Progenitor cell of endocrine pancreas (in vitro differentiated cells): ENCODE measurements at regions not wholly inside any gene's neighbourhood (a gene's known extent, or its start where the extent isn't known, plus 50 kb on each side); places are given as distances from the start of the nearest gene placed in this dataset.
"Not testable (repeated sequence)": the region's sequence is repeated elsewhere in the genome, so short reads cannot be mapped to it uniquely, and the experiment has no call there.

ENCODE experiments used
- DNase-seq: peaks from one replicate; pipeline ENCODE4 v3.0.0; 2021; ENCODE audit warnings: low spot score; ENCODE audit not compliant: unreplicated experiment
- H3K27ac Mint-ChIP-seq: 2 replicates; pipeline ENCODE4 v1.8.0; 2021; ENCODE audit warnings: mild to moderate bottlenecking, moderate library complexity, mixed read lengths
- H3K27me3 Mint-ChIP-seq: 2 replicates; pipeline ENCODE4 v1.8.0; 2021; ENCODE audit warnings: mixed read lengths
- H3K36me3 Mint-ChIP-seq: 2 replicates; pipeline ENCODE4 v1.8.0; 2022; ENCODE audit warnings: mixed read lengths; ENCODE audit not compliant: insufficient read depth
- H3K4me1 Mint-ChIP-seq: 2 replicates; pipeline ENCODE4 v1.8.0; 2021; ENCODE audit warnings: low read depth, mixed read lengths
- H3K4me3 Mint-ChIP-seq: 2 replicates; pipeline ENCODE4 v1.8.0; 2021; ENCODE audit warnings: low read depth, mild to moderate bottlenecking, moderate library complexity, mixed read lengths
- H3K9me3 Mint-ChIP-seq: 2 replicates; pipeline ENCODE4 v1.8.0; 2021; ENCODE audit warnings: low read depth, mixed read lengths
- CTCF ChIP-seq: fragments of 200-600 bp; sonication (generic); IDR thresholded peaks from one replicate; pipeline ENCODE4 v1.5.0; 2021; ENCODE audit warnings: antibody characterized with exemption, mild to moderate bottlenecking; ENCODE audit not compliant: unreplicated experiment

- H3K27ac Mint-ChIP-seq: no peak overlapping the region
- peaks cover 7% of the 10 kb centered on the region for H3K27me3 Mint-ChIP-seq
- no peaks in the 10 kb centered on the region for H3K36me3 Mint-ChIP-seq
- H3K9me3 Mint-ChIP-seq: peaks cover 6% of the 10 kb centered on the region
- H3K4me3 Mint-ChIP-seq: no peak overlapping the region
- no peak for DNase-seq
- no peaks in the 10 kb centered on the region for H3K4me1 Mint-ChIP-seq
- no peak for TF ChIP-seq CTCF
Observed at GRCh38 chr5:38789134-38789533, 56.7 kb upstream of the OSMR start.

GRCh38 chr5:38789777-38790176, 56.0 kb upstream of the OSMR start:
- TF ChIP-seq CTCF: no peak
- H3K9me3 Mint-ChIP-seq: peaks cover 6% of the 10 kb centered on the region
- H3K36me3 Mint-ChIP-seq: no peaks in the 10 kb centered on the region
- peaks cover 7% of the 10 kb centered on the region for H3K27me3 Mint-ChIP-seq
- DNase-seq: no peak
- H3K4me3 Mint-ChIP-seq: no peak overlapping the region
- no peaks in the 10 kb centered on the region for H3K4me1 Mint-ChIP-seq
- H3K27ac Mint-ChIP-seq: no peak overlapping the region

GRCh38 chr5:38790268-38790667, 55.5 kb upstream of the OSMR start:
- no peak for TF ChIP-seq CTCF
- H3K36me3 Mint-ChIP-seq: no peaks in the 10 kb centered on the region
- H3K27ac Mint-ChIP-seq: no peak overlapping the region
- H3K9me3 Mint-ChIP-seq: peaks cover 6% of the 10 kb centered on the region
- peaks cover 7% of the 10 kb centered on the region for H3K27me3 Mint-ChIP-seq
- H3K4me1 Mint-ChIP-seq: no peaks in the 10 kb centered on the region
- no peak for DNase-seq
- no peak overlapping the region for H3K4me3 Mint-ChIP-seq

GRCh38 chr5:38790891-38791290, 54.9 kb upstream of the OSMR start:
- no peak for TF ChIP-seq CTCF
- Mint-ChIP-seq H3K4me1 (no peaks in the 10 kb centered on the region), H3K36me3 (no peaks in the 10 kb centered on the region), H3K27me3 (peaks cover 7% of the 10 kb centered on the region), H3K4me3 (no peak overlapping the region), H3K27ac (no peak overlapping the region), H3K9me3 (peaks cover 3% of the 10 kb centered on the region)
- DNase-seq: no peak

- no peak for TF ChIP-seq CTCF
- Mint-ChIP-seq H3K4me1 (no peaks in the 10 kb centered on the region), H3K9me3 (no peaks in the 10 kb centered on the region), H3K27ac (no peak overlapping the region), H3K27me3 (peaks cover 7% of the 10 kb centered on the region), H3K36me3 (no peaks in the 10 kb centered on the region), H3K4me3 (no peak overlapping the region)
- no peak for DNase-seq
Observed at GRCh38 chr5:38793099-38793498, 52.7 kb upstream of the OSMR start.

GRCh38 chr5:38794037-38794436, 51.8 kb upstream of the OSMR start:
- H3K4me1 Mint-ChIP-seq, H3K4me3 Mint-ChIP-seq, H3K36me3 Mint-ChIP-seq, H3K27ac Mint-ChIP-seq, H3K9me3 Mint-ChIP-seq, H3K27me3 Mint-ChIP-seq, DNase-seq: not testable (repeated sequence)
